SK-N-MC (cell line): ENCODE measurements at regions not wholly inside any gene's neighbourhood (a gene's known extent, or its start where the extent isn't known, plus 50 kb on each side); places are given as distances from the start of the nearest gene placed in this dataset.

Experiments
- DNase-seq: peaks from one replicate; pipeline ENCODE4 v3.0.0-alpha.2; 2011; ENCODE audit warnings: low read depth, low spot score
- H3K27ac ChIP-seq: fragments of 200-600 bp; sonication (generic); 2 replicates; pipeline ENCODE4 v1.5.1; 2016; ENCODE audit warnings: mixed run types
- H3K36me3 ChIP-seq: fragments of 200-600 bp; sonication (generic); 2 replicates; pipeline ENCODE4 v1.6.1; 2017; ENCODE audit warnings: antibody characterized with exemption, low read length, mixed read lengths; ENCODE audit not compliant: insufficient read depth
- H3K4me3 ChIP-seq: fragments of 200-600 bp; sonication (generic); 2 replicates; pipeline ENCODE4 v1.5.1; 2016
- H3K9ac ChIP-seq: fragments of 200-600 bp; sonication (generic); 2 replicates; pipeline ENCODE4 v1.8.0; 2017; ENCODE audit warnings: mixed run types, mixed read lengths; ENCODE audit not compliant: insufficient read length
- H3K9me3 ChIP-seq: fragments of 200-600 bp; sonication (generic); 2 replicates; pipeline ENCODE4 v1.6.1; 2017; ENCODE audit warnings: low read depth, mild to moderate bottlenecking, antibody characterized with exemption, low read length, moderate library complexity, mixed read lengths
- EZH2 ChIP-seq: fragments of 200-600 bp; sonication (generic); IDR thresholded peaks from one replicate; pipeline ENCODE4 v1.6.1; 2017; ENCODE audit warnings: antibody characterized with exemption
- FOXP2 ChIP-seq: optimal IDR thresholded peaks from 2 replicates; pipeline ENCODE3; 2011; ENCODE audit warnings: mild to moderate bottlenecking, moderate library complexity; ENCODE audit not compliant: insufficient read depth; ENCODE audit errors: extremely low read length, control extremely low read depth
- POLR2AphosphoS5 ChIP-seq: IDR thresholded peaks from 2 replicates; pipeline ENCODE4 v1.6.1; 2012; ENCODE audit warnings: mild to moderate bottlenecking, low read depth, low read length, borderline replicate concordance

GRCh38 chr10:44774676-44775401 lies 136.3 kb upstream of the TMEM72 start:
- H3K27ac ChIP-seq: no peak overlapping the region

DNA sequence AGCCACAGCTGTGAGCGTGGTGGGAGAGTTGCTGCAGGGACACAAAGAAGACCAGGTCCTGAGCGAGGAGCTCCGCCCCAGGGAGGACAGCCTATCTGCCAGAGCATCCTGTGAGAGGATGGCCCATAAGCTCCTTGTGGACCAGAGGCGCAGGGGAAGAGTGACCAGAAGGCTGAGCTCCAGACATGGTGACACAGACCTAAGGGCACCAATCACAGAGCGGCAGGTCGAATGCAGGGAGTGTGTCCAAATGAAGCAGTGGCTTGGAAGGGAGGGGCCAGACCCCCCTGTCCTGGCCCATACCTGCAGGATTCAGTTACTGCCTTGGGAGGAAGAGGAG lies 135.8 kb upstream of the TMEM72 start:
- Histone ChIP-seq H3K36me3 (no peaks in the 10 kb centered on the region), H3K27ac (no peak overlapping the region), H3K9me3 (no peaks in the 10 kb centered on the region), H3K9ac (no peak overlapping the region), H3K4me3 (no peak overlapping the region)
- no peak for TF ChIP-seq FOXP2
- no peak for TF ChIP-seq POLR2AphosphoS5
- no peak for TF ChIP-seq EZH2
- DNase-seq: no peak

More at GRCh38 chr10:44774676-44775401, 136.3 kb upstream of the TMEM72 start:
- H3K9ac ChIP-seq: no peak overlapping the region
- DNase-seq: no peak
- no peaks in the 10 kb centered on the region for H3K36me3 ChIP-seq
- TF ChIP-seq EZH2 (no peak), FOXP2 (no peak), POLR2AphosphoS5 (no peak)
- no peak overlapping the region for H3K4me3 ChIP-seq
- no peaks in the 10 kb centered on the region for H3K9me3 ChIP-seq

DNA sequence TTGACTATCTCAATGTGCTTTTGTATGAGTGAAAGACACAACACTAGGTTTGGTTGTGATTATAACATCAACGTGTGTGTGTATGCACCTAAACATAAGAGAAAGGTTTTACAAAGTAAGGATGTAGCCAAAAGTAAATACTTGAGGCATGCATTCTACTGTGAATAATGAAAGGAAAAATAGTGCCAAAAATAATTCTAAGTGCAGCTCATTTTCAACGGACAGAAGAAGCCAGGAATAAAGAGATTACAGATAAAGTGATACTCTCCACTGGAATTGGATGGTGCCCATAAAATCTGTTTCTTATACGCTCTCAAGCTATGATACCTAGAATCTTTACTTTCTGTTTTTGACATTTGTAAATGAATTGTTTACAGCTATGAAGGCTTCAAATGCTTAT lies 135.0 kb upstream of the TMEM72 start:
- TF ChIP-seq POLR2AphosphoS5: no peak
- TF ChIP-seq EZH2: no peak
- no peak for TF ChIP-seq FOXP2
- H3K9me3 ChIP-seq: no peaks in the 10 kb centered on the region
- DNase-seq: no peak
- no peak overlapping the region for H3K9ac ChIP-seq
- no peak overlapping the region for H3K27ac ChIP-seq
- no peak overlapping the region for H3K4me3 ChIP-seq
- H3K36me3 ChIP-seq: no peaks in the 10 kb centered on the region

GRCh38 chr10:44779511-44779910 lies 131.6 kb upstream of the TMEM72 start:
- TF ChIP-seq FOXP2 (no peak), POLR2AphosphoS5 (no peak), EZH2 (no peak)
- DNase-seq: no peak
- H3K36me3 ChIP-seq: no peaks in the 10 kb centered on the region
- H3K27ac ChIP-seq: no peak overlapping the region
- no peaks in the 10 kb centered on the region for H3K9me3 ChIP-seq
- H3K4me3 ChIP-seq: no peak overlapping the region
- H3K9ac ChIP-seq: no peak overlapping the region

DNA sequence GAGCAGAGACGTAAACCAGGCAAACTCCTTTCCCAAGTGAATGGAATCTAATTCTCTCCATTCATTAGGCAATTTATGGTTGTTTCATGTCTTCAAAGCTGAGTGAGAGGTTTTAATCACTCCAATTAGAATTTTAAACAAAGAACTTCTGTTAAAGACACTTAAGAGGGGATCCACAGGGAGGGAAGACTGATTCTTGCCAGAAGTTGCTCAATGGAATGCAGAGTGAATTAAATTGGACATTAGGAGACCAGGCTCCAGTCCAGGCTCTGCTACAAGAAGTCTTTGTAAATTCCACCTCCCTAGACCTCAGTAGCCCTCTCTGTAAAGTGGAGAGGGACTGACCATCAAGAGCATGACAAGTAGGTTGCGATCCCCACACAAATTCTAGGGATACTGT lies 130.7 kb upstream of the TMEM72 start:
- Histone ChIP-seq H3K36me3 (no peaks in the 10 kb centered on the region), H3K4me3 (no peak overlapping the region), H3K9ac (no peak overlapping the region), H3K9me3 (no peaks in the 10 kb centered on the region), H3K27ac (no peak overlapping the region)
- no peak for TF ChIP-seq POLR2AphosphoS5
- no peak for TF ChIP-seq FOXP2
- no peak for TF ChIP-seq EZH2
- DNase-seq: no peak

DNA sequence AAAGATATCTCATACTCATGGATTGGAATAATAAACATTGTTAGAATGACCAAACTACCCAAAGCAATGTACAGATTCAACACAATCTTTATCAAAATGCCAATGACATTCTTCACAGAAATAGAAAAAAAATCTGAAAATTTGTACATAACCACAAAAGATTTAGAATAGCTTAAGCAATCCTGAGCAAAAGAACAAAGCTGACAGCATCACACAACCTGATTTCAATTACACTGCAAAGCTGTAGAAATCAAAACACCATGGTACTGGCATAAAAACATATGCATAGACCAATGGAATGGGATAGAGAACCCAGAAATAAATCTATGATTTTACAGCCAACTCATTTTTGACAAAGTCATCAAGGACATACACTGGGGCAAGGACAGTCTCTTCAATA lies 130.0 kb upstream of the TMEM72 start:
- H3K9ac ChIP-seq: no peak overlapping the region
- TF ChIP-seq EZH2 (no peak), FOXP2 (no peak), POLR2AphosphoS5 (no peak)
- no peak for DNase-seq
- H3K4me3 ChIP-seq: no peak overlapping the region
- no peaks in the 10 kb centered on the region for H3K9me3 ChIP-seq
- no peaks in the 10 kb centered on the region for H3K36me3 ChIP-seq
- no peak overlapping the region for H3K27ac ChIP-seq

DNA sequence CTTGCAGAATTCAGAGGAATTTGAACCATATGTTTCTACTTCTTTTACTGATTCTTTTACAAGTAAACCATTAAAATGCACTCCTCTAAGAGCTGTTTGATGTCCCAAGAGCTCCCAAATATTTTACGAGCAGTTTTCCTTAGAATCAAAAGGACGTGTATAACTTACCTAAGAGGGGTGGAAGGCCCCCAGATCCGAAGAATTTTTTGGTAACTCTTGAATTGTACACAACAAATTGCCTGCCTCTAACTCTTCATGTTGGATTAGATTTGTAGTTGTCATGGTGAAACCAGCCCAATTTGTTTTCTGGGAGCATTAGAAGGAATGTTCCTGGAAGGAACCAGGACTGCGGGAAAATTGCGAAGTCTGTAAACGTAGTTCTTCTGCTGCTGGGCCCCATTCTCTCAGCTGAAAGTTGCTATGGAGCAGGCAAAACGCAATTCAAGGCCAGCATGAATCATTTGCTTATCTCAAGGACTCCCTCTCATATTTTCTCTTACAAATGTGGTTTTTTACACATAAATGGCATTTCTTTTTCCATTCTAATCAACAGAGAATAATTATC lies 124.8 kb upstream of the TMEM72 start:
- TF ChIP-seq EZH2: no peak
- no peak for TF ChIP-seq POLR2AphosphoS5
- no peak for TF ChIP-seq FOXP2
- Histone ChIP-seq H3K36me3 (no peaks in the 10 kb centered on the region), H3K9me3 (no peaks in the 10 kb centered on the region), H3K27ac (no peak overlapping the region), H3K9ac (no peak overlapping the region), H3K4me3 (no peak overlapping the region)
- no peak for DNase-seq

DNA sequence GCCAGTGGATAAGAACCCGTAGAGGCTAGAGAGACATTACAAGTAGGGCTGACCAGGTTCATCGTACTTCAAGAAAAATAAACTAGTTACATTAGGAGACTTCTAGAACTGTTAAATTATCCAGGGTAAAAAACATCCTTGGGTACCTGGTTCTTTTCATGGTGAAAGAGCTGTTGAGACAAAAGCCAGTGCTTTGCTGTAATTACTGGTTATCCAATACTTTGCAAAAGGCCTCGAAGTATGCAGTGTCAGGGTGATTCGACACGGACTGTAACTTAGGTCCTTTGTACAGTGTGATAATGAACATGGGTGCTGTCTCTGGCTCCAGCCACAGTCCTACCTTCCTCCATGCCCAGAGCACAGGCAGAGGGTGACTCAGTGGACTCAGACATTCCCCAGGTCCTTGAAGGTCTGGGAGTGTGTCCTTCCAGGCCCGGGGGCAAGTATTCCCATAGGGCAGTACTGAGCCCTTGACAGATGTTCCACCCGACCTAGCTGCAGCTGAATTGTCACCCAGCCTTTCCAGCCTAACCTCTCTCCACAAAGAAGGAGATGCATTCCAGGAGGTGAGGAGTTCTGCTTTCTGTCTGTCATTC lies 123.6 kb upstream of the TMEM72 start:
- Histone ChIP-seq H3K9ac (no peak overlapping the region), H3K9me3 (no peaks in the 10 kb centered on the region), H3K36me3 (no peaks in the 10 kb centered on the region), H3K4me3 (no peak overlapping the region), H3K27ac (no peak overlapping the region)
- DNase-seq: no peak
- TF ChIP-seq EZH2 (no peak), FOXP2 (no peak), POLR2AphosphoS5 (no peak)
